Medulla oblongata (tissue), 1 donor: ENCODE measurements at regions not wholly inside any gene's neighbourhood (a gene's known extent, or its start where the extent isn't known, plus 50 kb on each side); places are given as distances from the start of the nearest gene placed in this dataset.
"Not testable (repeated sequence)": the region's sequence is repeated elsewhere in the genome, so short reads cannot be mapped to it uniquely, and the experiment has no call there.

Experiments used
- DNase-seq: peaks from one replicate; pipeline ENCODE4 v3.0.0-alpha.2; 2015; ENCODE audit errors: extremely low spot score

GRCh38 chrX:122890729-122891128 lies 293.3 kb upstream of the GRIA3 start:
- DNase-seq: no peak

- DNase-seq: no peak
Measured at GRCh38 chrX:122906726-122907125, 277.4 kb upstream of the GRIA3 start.

- DNase-seq: no peak
Measured at GRCh38 chrX:122907375-122907774, 276.7 kb upstream of the GRIA3 start.

GRCh38 chrX:122910697-122911096 lies 273.4 kb upstream of the GRIA3 start:
- no peak for DNase-seq

- no peak for DNase-seq
Measured at GRCh38 chrX:122913134-122913533, 270.9 kb upstream of the GRIA3 start.

GRCh38 chrX:122913764-122914163 lies 270.3 kb upstream of the GRIA3 start:
- no peak for DNase-seq

GRCh38 chrX:122914256-122914655 lies 269.8 kb upstream of the GRIA3 start:
- no peak for DNase-seq

- no peak for DNase-seq
Measured at GRCh38 chrX:122934131-122934530, 249.9 kb upstream of the GRIA3 start.

- no peak for DNase-seq
Measured at GRCh38 chrX:122940199-122940598, 243.9 kb upstream of the GRIA3 start.

- no peak for DNase-seq
Measured at GRCh38 chrX:122941806-122942205, 242.3 kb upstream of the GRIA3 start.

- no peak for DNase-seq
Measured at GRCh38 chrX:122943918-122944317, 240.2 kb upstream of the GRIA3 start.

GRCh38 chrX:122945328-122945727 lies 238.8 kb upstream of the GRIA3 start:
- no peak for DNase-seq

GRCh38 chrX:122972604-122973003 lies 211.5 kb upstream of the GRIA3 start:
- DNase-seq: no peak

GRCh38 chrX:122982521-122982920 lies 201.6 kb upstream of the GRIA3 start:
- no peak for DNase-seq

- DNase-seq: not testable (repeated sequence)
Measured at GRCh38 chrX:123002844-123003243, 181.2 kb upstream of the GRIA3 start.

- DNase-seq: no peak
Measured at GRCh38 chrX:123013141-123013540, 170.9 kb upstream of the GRIA3 start.

- DNase-seq: no peak
Measured at GRCh38 chrX:123036401-123036800, 147.7 kb upstream of the GRIA3 start.

GRCh38 chrX:123049071-123049625 lies 134.9 kb upstream of the GRIA3 start:
- DNase-seq: no peak

GRCh38 chrX:123060986-123061385 lies 123.1 kb upstream of the GRIA3 start:
- DNase-seq: no peak

- DNase-seq: no peak
Measured at GRCh38 chrX:123064053-123064452, 120.0 kb upstream of the GRIA3 start.

- no peak for DNase-seq
Measured at GRCh38 chrX:123072686-123073385, 111.2 kb upstream of the GRIA3 start.

GRCh38 chrX:123075947-123076561 lies 108.0 kb upstream of the GRIA3 start:
- DNase-seq: no peak

GRCh38 chrX:123077631-123078030 lies 106.4 kb upstream of the GRIA3 start:
- no peak for DNase-seq
